ENCODE measurements at regions not wholly inside any gene's neighbourhood (a gene's known extent, or its start where the extent isn't known, plus 50 kb on each side); places are given as distances from the start of the nearest gene placed in this dataset.
"Not testable (repeated sequence)": the region's sequence is repeated elsewhere in the genome, so short reads cannot be mapped to it uniquely, and the experiment has no call there.

GRCh38 chr7:37571806-37572205 is 111.8 kb upstream of the GPR141 start:
- Histone ChIP-seq H3K9me3 (no peaks in the 10 kb centered on the region), H3K36me3 (no peaks in the 10 kb centered on the region), H3K4me1 (ENCODE audit: control insufficient read depth in 1 of 2, insufficient read depth in 1 of 2, low read depth in 1 of 2, low read length in 1 of 2) (no peaks in the 10 kb centered on the region), H3K4me3 (ENCODE audit: low read depth in 1 of 2, low read length in 1 of 2) (no peak overlapping the region), H3K27me3 (no peaks in the 10 kb centered on the region), H3K27ac (no peak overlapping the region)
- TF ChIP-seq CTCF (IDR thresholded peaks at IDR 0.05), result no peak

GRCh38 chr7:37577412-37577811 is 106.2 kb upstream of the GPR141 start:
- Histone ChIP-seq H3K4me3 (ENCODE audit: low read depth in 1 of 2, low read length in 1 of 2) (no peak overlapping the region), H3K9me3 (no peaks in the 10 kb centered on the region), H3K4me1 (ENCODE audit: control insufficient read depth in 1 of 2, insufficient read depth in 1 of 2, low read depth in 1 of 2, low read length in 1 of 2) (peaks cover 5 to 7% of the 10 kb centered on the region in 2 experiments), H3K36me3 (no peaks in the 10 kb centered on the region), H3K27ac (no peak overlapping the region), H3K27me3 (no peaks in the 10 kb centered on the region)
- no peak for TF ChIP-seq CTCF (IDR thresholded peaks at IDR 0.05)

- Histone ChIP-seq H3K27me3 (no peaks in the 10 kb centered on the region), H3K36me3 (no peaks in the 10 kb centered on the region), H3K4me1 (ENCODE audit: control insufficient read depth in 1 of 2, insufficient read depth in 1 of 2, low read depth in 1 of 2, low read length in 1 of 2) (peaks cover 5 to 7% of the 10 kb centered on the region in 2 experiments), H3K4me3 (ENCODE audit: low read depth in 1 of 2, low read length in 1 of 2) (no peak overlapping the region), H3K9me3 (no peaks in the 10 kb centered on the region), H3K27ac (no peak overlapping the region)
- no peak for TF ChIP-seq CTCF (IDR thresholded peaks at IDR 0.05)
Observed at GRCh38 chr7:37577901-37578300, 105.7 kb upstream of the GPR141 start.

- H3K27me3 ChIP-seq, result no peaks in the 10 kb centered on the region
- H3K4me1 ChIP-seq (ENCODE audit: control insufficient read depth in 1 of 2, insufficient read depth in 1 of 2, low read depth in 1 of 2, low read length in 1 of 2), result peaks cover 8 to 9% of the 10 kb centered on the region in 2 experiments
- H3K9me3 ChIP-seq, result no peaks in the 10 kb centered on the region
- H3K27ac ChIP-seq, result no peak overlapping the region
- no peak for TF ChIP-seq CTCF (IDR thresholded peaks at IDR 0.05)
- no peak overlapping the region for H3K4me3 ChIP-seq (ENCODE audit: low read depth in 1 of 2, low read length in 1 of 2)
- H3K36me3 ChIP-seq, result no peaks in the 10 kb centered on the region
Observed at GRCh38 chr7:37578350-37578749, 105.2 kb upstream of the GPR141 start.

- Histone ChIP-seq H3K27me3 (no peaks in the 10 kb centered on the region), H3K4me3 (ENCODE audit: low read depth in 1 of 2, low read length in 1 of 2) (no peak overlapping the region), H3K9me3 (no peaks in the 10 kb centered on the region), H3K36me3 (no peaks in the 10 kb centered on the region), H3K27ac (no peak overlapping the region), H3K4me1 (ENCODE audit: control insufficient read depth in 1 of 2, insufficient read depth in 1 of 2, low read depth in 1 of 2, low read length in 1 of 2) (peaks cover 28 to 29% of the 10 kb centered on the region in 2 experiments)
- no peak for TF ChIP-seq CTCF (IDR thresholded peaks at IDR 0.05)
Observed at GRCh38 chr7:37580376-37580775, 103.2 kb upstream of the GPR141 start.

GRCh38 chr7:37584651-37585463 is 98.7 kb upstream of the GPR141 start:
- not testable (repeated sequence) for H3K4me3 ChIP-seq (ENCODE audit: low read depth in 1 of 2, low read length in 1 of 2); H3K36me3 ChIP-seq; H3K27me3 ChIP-seq; H3K9me3 ChIP-seq
- H3K27ac ChIP-seq, result peak overlapping the region; percentile 71
- H3K4me1 ChIP-seq (ENCODE audit: control insufficient read depth in 1 of 2, insufficient read depth in 1 of 2, low read depth in 1 of 2, low read length in 1 of 2), result peaks cover 28 to 38% of the 10 kb centered on the region in 2 experiments

All from neutrophil (primary cell).